Activated naive CD4-positive, alpha-beta T cell (primary cell): ENCODE measurements at regions not wholly inside any gene's neighbourhood (a gene's known extent, or its start where the extent isn't known, plus 50 kb on each side); places are given as distances from the start of the nearest gene placed in this dataset.
"Not testable (repeated sequence)": the region's sequence is repeated elsewhere in the genome, so short reads cannot be mapped to it uniquely, and the experiment has no call there.

Experiments used
- DNase-seq, 4 experiments: peaks; one replicate each; lab custom pipeline; 2025; lab: John Stamatoyannopoulos, UW

DNA sequence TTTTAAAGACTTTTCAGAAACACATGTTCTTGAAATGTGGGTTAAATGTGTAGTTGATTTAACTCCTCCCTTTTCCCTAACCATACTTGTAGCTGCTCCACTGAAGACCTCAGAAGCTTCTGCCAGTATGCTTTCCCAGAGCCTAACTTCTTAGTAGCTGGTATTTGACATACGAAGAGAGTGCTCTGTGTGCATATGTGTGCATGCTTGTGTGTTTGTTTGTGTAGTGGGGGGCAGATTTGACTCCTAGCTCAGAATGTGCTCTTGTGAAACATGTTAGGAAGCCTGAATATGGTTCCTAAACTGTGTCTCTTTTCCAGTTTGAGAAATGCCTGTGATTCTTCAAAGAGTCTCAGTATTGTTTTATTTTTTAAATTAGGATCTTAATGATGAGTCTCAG, 420.4 kb downstream of the PCNX1 start:
- DNase-seq: no peak

DNA sequence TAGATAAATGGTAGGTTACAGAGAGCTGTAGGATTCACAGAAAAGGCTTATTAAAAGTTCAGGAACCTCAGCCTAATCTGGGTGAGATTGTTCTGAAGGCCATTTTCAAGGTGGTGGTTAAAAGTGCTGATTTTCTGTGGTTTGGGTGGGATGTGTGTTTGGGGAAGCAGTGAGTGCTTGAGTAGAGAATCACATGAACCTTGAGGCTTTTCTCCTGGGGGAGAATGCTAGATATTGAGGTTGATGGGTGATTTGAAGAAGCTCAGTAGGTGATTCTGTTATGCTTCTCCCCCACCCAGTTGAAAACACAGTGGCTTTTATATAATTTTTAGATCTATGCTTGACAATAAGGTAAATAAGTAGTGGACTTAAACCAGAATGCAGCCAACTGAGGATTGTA, 420.9 kb downstream of the PCNX1 start:
- DNase-seq: no peak

DNA sequence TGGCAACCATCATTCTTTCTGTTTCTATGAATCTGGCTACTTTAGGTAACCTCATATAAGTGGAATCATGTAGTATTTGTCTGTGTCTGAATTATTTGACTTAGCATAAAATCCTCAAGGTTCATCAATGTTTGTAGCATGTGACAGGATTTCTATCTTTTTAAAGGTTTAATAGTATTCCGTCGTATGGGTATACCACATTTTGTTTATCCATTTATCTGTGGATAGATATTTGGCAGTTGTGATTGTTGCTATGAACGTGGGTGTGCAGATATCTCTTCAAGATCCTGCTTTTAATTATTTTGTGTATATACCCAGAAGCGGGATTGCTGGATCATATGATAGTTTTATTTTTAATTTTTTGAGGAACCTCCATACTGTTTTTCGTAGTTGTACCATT, 421.7 kb downstream of the PCNX1 start:
- DNase-seq: no peak

- DNase-seq: no peak
Measured at GRCh38 chr14:71331403-71331802, 424.1 kb downstream of the PCNX1 start.

DNA sequence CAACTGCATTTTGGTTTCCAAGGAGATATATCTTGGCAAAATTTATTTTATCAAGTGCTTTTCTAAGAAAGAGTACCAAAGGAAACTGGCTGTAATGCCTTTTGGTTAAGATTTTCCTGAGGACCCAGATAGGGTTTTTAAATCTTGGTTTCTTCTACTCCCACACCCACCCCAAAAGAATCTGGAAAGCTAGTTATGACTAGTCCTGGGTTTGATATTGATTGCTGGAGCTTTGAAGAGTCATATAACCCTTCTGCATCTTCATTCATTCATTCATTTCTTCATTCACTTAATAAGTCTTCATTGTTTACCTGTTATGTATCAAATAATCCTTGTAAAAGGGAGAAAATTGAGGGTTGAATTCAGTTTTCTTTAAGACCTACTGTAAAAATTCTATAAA, 425.2 kb downstream of the PCNX1 start:
- DNase-seq: no peak

DNA sequence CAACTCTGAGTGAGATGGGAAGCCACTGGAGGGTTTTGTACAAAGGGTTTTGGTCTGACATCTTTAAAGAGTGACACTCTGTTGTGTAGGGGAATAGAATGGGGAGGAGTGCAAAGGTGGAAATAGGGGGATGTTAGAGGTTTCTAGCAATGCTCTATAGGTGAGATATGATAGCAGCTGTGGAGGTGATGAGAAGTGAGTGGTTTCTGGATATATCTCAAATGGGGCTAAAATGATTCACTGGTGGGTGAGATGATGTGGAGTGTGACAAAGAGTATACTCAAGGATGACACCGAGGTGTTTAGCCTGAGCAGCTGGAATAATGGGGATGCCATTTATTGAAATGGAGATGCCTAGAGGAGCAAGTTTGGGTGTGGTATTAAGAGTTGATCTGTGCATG, 426.4 kb downstream of the PCNX1 start:
- DNase-seq: no peak

GRCh38 chr14:71336489-71337192, 429.4 kb downstream of the PCNX1 start:
- no peak for DNase-seq

GRCh38 chr14:71338153-71338552, 430.9 kb downstream of the PCNX1 start:
- no peak for DNase-seq

DNA sequence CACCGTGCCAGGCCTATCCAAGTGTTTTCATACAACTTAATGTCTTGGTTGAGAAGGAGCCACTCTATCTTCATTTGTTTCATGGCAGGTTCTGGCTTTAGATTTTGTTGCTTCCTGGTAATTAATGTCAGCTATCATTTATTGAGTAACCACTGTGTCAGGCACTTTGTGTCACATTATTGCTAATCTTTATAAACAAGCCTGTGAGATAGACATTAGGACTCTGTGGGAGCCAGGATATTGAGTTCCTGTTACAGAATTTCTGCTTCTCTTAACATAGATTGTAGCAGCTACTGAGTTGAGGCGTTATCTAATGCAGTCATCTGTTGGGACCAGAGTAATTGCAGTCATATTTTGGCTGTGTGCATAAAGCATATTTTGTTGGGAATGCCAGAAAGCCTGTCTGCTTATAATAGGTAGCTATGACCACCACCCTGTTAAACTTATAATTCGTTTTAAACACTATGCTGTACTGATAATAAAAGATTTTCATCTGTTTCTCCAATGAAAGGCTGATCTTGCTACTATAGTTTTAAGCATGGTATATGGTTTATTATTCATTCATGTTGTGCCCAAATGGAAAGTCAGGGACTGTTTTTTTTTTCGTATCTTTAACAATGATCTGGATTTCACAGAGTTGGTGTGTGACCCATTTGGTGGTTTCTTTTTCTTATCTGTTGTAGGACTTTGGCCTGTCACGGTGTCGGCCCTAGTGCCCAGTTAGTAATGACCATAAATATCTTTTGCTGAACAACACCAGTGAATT, 432.6 kb downstream of the PCNX1 start:
- no peak for DNase-seq

- no peak for DNase-seq
Measured at GRCh38 chr14:71341156-71341555, 433.9 kb downstream of the PCNX1 start.

DNA sequence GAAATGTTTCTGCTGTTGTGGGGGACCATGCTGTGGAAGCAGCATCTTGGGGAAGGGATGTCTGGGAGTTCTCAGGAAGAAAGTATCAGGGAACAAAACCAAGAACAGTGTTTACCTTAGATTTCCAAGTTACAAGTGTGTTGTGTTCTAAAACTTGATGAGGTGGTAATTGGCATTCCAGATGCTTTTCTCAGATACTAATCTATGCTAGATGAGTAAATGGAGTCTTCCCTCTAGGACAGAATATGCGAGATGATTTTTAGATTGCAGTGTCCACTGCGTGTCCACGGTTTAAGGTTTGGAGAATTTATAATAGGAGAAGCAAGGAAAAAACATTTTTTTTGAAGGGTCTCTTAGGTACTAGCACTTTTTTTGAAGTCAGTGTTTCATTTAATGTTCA, 436.5 kb downstream of the PCNX1 start:
- DNase-seq: no peak

GRCh38 chr14:71344506-71344905, 437.2 kb downstream of the PCNX1 start:
- DNase-seq: no peak

DNA sequence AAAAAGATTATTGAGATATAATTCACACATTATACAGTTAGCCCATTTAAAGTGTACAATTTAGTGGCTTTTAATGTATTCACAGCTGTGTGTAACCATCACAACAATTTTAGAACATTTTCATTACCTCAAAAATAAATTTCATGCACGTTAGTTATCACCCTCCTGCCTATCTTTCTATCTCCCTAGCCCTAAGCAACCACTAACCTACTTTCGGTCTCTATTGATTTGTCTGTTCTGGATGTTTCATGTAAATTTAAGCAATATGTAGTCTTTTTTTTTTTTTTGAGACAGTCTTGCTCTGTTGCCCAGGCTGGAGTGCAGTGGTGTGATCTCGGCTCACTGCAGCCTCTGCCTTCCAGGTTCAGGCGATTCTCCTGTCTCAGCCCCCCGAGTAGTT, 439.4 kb downstream of the PCNX1 start:
- no peak for DNase-seq

DNA sequence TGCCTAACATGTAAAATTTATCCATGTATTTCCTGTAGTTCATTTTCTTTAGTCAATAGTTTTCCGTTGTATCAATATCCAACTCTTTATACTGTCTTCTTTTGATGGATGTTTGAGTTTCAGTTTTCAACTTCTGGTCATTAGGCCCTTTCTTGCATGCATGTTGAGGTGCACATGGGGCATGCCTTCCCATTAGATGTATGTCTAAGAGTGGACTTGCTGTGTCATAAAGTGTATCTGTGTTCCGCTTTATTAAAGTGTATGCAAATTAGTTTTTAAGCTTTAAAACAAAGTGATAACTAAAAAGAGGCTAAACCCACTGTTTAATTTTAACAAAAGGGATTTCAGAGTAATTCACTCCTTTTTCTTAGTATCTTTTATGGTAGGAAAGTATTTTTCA, 441.1 kb downstream of the PCNX1 start:
- DNase-seq: no peak

DNA sequence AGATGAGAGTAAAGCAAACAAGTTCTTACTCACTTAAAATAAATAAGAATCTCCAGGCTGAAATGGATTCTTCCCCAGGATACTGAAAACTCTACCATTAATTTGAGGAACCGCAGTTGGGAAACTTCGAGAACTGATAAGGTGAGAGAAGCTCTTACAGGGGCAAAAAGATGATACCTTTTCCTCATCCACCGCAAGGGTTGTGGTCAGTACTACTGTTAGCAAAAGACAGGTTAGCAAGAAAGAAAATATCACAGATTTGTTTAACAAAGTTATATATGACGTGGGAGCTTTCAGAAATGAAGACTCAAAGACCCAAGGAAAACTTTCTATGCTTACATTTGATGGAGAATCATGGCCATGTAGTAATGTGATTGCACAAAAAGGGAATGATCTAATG, 441.6 kb downstream of the PCNX1 start:
- DNase-seq: no peak

- DNase-seq: no peak
Measured at GRCh38 chr14:71354142-71354541, 446.9 kb downstream of the PCNX1 start.

DNA sequence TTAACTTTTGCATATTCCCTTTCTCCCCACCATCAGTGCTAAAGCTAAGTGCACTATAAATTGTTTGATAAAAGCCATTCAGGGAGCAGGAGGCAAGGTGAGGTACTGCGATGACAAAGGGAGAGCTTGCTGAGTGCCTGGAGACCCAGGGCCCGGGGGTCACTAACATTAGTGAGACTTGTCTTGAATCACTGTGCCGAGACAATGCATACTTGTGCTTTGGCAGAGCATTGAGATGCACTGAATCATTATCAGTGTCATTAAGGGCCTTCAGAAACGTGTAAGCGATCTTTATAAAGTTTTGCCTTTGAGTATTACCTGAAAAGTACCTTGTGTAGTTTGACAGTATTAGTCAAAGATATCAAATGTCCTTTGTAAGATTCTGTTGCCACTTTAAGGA, 447.5 kb downstream of the PCNX1 start:
- DNase-seq: no peak

DNA sequence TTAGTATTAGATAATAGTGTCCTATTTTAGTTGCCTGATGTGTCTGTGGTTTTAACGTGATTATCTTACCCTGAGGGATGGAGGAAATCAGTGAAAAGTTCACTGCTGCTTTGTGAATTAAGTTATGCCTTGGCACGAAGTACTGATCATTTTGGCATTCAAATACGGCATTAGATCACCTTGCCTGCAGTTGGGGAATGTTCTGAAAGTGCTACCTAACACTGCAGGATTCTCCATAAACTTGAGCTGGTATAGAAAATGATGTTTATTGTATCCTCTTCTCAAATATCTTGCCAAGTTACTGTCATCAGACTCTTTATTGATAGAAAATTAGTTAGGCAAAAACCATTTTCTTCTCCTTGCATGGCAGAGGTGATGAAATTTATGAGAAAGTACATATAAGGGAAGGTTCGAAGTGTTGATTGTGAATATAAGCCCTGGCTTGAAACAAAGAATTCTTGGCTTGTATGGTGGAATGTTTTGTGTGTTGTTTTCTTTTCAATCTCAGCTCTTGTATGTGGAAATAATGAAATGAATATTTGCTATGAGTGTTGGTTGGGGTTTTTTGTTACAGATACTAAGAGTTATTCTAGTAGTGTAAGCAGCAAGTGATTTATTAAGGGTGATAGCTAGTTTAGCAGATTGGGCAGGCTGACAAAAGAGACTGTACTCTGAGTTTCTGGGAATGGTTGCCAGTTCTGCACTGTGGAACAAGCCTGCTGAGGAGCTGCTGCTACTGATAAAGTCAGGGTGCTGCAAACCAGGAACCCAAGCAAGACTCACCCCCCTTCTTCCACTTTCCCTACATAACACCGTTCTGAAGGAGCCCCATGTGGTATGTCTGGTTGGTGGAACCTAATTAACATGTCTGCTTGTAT, 448.3 kb downstream of the PCNX1 start:
- DNase-seq: no peak

GRCh38 chr14:71358209-71358931, 451.1 kb downstream of the PCNX1 start:
- no peak for DNase-seq

- DNase-seq: not testable (repeated sequence)
Measured at GRCh38 chr14:71358932-71359421, 451.7 kb downstream of the PCNX1 start.

DNA sequence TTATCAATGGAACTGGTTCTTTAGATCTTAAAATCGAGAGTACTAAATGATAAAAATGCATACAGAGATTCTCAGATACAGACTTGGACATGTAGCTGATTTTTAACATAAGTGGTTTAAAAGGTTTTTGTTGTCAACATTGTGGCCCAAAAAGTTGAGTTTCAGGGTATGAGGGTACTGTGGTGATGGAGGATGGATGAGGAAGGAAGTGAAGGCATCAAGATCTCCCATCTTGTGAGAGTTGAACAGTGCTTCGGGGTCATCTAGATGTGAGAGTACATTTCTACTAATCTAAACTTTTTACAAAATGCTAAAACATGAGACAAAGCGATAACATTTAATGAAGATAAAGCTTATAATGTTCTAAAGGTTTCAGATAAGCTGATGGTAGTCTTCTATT, 452.6 kb downstream of the PCNX1 start:
- DNase-seq: no peak

DNA sequence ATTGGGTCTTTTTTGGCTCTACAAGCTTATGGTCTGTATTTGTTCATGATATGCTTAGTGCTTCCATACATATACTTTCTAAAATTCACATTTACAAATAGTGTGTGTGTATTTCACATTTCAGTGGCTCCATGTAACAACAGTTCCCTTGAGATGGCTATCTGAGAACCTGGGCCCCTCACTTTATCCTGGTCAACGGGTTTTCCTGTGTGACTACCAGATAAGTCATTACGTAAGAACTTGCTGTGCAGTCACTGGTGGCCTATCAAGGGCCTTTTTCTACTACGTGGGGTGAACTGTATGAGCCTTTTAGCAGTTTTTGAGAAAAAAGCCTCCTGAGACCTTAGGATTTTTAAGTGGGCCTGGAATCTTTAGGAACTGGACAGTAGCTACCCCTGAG, 454.1 kb downstream of the PCNX1 start:
- DNase-seq: no peak
